Neuronal stem cell (in vitro differentiated cells): ENCODE measurements at regions not wholly inside any gene's neighbourhood (a gene's known extent, or its start where the extent isn't known, plus 50 kb on each side); places are given as distances from the start of the nearest gene placed in this dataset.

Source experiments
- DNase-seq: peaks from one replicate; pipeline ENCODE4 v3.0.0-alpha.2; 2013; ENCODE audit warnings: low spot score
- H2AFZ ChIP-seq: one replicate; pipeline ENCODE4 v1.6.1; 2013; ENCODE audit warnings: mild to moderate bottlenecking, low read length, inconsistent platforms
- H2AK5ac ChIP-seq: 2 replicates; pipeline ENCODE4 v1.6.1; 2013; ENCODE audit warnings: low read depth, mild to moderate bottlenecking, inconsistent platforms, low read length, moderate library complexity, mixed read lengths
- H2BK120ac ChIP-seq: 2 replicates; pipeline ENCODE4 v1.6.1; 2013; ENCODE audit warnings: low read depth, mild to moderate bottlenecking, inconsistent platforms, low read length, moderate library complexity, mixed read lengths
- H2BK12ac ChIP-seq: one replicate; pipeline ENCODE4 v1.6.1; 2013; ENCODE audit warnings: low read length, inconsistent platforms
- H2BK15ac ChIP-seq: 2 replicates; pipeline ENCODE4 v1.6.1; 2013; ENCODE audit warnings: mild to moderate bottlenecking, low read length, inconsistent platforms, mixed read lengths
- H2BK5ac ChIP-seq: one replicate; pipeline ENCODE4 v1.6.1; 2013; ENCODE audit warnings: inconsistent platforms, mild to moderate bottlenecking, low read length, moderate library complexity
- H3K14ac ChIP-seq: one replicate; pipeline ENCODE4 v1.6.1; 2013; ENCODE audit warnings: low read length, inconsistent platforms
- H3K18ac ChIP-seq: 2 replicates; pipeline ENCODE4 v1.6.1; 2013; ENCODE audit warnings: low read length, inconsistent platforms
- H3K23ac ChIP-seq: 2 replicates; pipeline ENCODE4 v1.6.1; 2013; ENCODE audit warnings: low read depth, mild to moderate bottlenecking, mixed read lengths, low read length, inconsistent platforms; ENCODE audit not compliant: poor library complexity
- H3K27ac ChIP-seq: replicated peaks from 3 replicates; pipeline ENCODE4 v1.5.1; 2013; ENCODE audit warnings: low read length, inconsistent platforms
- H3K27me3 ChIP-seq, 3 experiments: 2 replicates each; pipeline ENCODE4 v1.6.1; 2013; ENCODE audit warnings: low read length in 3 of 3, mild to moderate bottlenecking in 2 of 3, inconsistent platforms in 1 of 3, low read depth in 1 of 3, mixed read lengths in 1 of 3, moderate library complexity in 1 of 3; ENCODE audit not compliant: control insufficient read depth in 3 of 3, insufficient read depth in 3 of 3
- H3K36me3 ChIP-seq, 2 donors: replicated peaks in 1 of 2; 2 replicates each; pipeline ENCODE4 v1.6.1; 2013; ENCODE audit warnings: low read length in 2 of 2; ENCODE audit not compliant: control insufficient read depth in 2 of 2, insufficient read depth in 2 of 2
- H3K4ac ChIP-seq: 2 replicates; pipeline ENCODE4 v1.6.1; 2013; ENCODE audit warnings: inconsistent platforms, mild to moderate bottlenecking, low read length, moderate library complexity
- H3K4me1 ChIP-seq, 2 donors: 1 replicate in 1 of 2; 2 replicates in 1 of 2; pipeline ENCODE4 v1.6.1; 2013; ENCODE audit warnings: low read length in 2 of 2, low read depth in 1 of 2; ENCODE audit not compliant: control insufficient read depth in 2 of 2, insufficient read depth in 1 of 2
- H3K4me2 ChIP-seq: one replicate; pipeline ENCODE4 v1.6.1; 2013; ENCODE audit warnings: mild to moderate bottlenecking, low read length, inconsistent platforms; ENCODE audit not compliant: insufficient read depth, poor library complexity, severe bottlenecking
- H3K4me3 ChIP-seq, 2 donors: 2 replicates each; pipeline ENCODE4 v1.5.1; 2013; ENCODE audit warnings: low read length in 2 of 2, mild to moderate bottlenecking in 2 of 2, inconsistent platforms in 1 of 2, moderate library complexity in 1 of 2
- H3K79me1 ChIP-seq: one replicate; pipeline ENCODE4 v1.6.1; 2013; ENCODE audit warnings: low read depth, mild to moderate bottlenecking, inconsistent platforms, low read length, moderate library complexity
- H3K9ac ChIP-seq: one replicate; pipeline ENCODE4 v1.6.1; 2013; ENCODE audit warnings: mild to moderate bottlenecking, low read depth, low read length, inconsistent platforms; ENCODE audit not compliant: poor library complexity
- H3K9me3 ChIP-seq, 2 donors: replicated peaks in 1 of 2; 2 replicates each; pipeline versions ENCODE3 to v1.6.1; 2013; ENCODE audit warnings: low read length in 2 of 2, mild to moderate bottlenecking in 2 of 2, inconsistent platforms in 1 of 2, low read depth in 1 of 2, mixed read lengths in 1 of 2, moderate library complexity in 1 of 2; ENCODE audit not compliant: control insufficient read depth in 2 of 2, insufficient read depth in 1 of 2
- H4K8ac ChIP-seq: one replicate; pipeline ENCODE4 v1.6.1; 2013; ENCODE audit warnings: low read depth, mild to moderate bottlenecking, inconsistent platforms, low read length, moderate library complexity
- H4K91ac ChIP-seq: one replicate; pipeline ENCODE4 v1.6.1; 2013; ENCODE audit warnings: low read length, low read depth, mild to moderate bottlenecking, inconsistent platforms; ENCODE audit not compliant: poor library complexity
- WGBS, 2 donors: extraction: QIAGEN DNeasy Blood & Tissue Kit; methylation state at CpG; one replicate each; pipeline ENCODE4 v1.1.7; 2013; ENCODE audit warnings: missing lambda C conversion rate in 2 of 2, mixed read lengths in 1 of 2; ENCODE audit not compliant: insufficient read length in 2 of 2, insufficient replicate concordance in 1 of 2; ENCODE audit errors: extremely low coverage in 2 of 2; 5-methylcytosine and 5-hydroxymethylcytosine counted together

DNA sequence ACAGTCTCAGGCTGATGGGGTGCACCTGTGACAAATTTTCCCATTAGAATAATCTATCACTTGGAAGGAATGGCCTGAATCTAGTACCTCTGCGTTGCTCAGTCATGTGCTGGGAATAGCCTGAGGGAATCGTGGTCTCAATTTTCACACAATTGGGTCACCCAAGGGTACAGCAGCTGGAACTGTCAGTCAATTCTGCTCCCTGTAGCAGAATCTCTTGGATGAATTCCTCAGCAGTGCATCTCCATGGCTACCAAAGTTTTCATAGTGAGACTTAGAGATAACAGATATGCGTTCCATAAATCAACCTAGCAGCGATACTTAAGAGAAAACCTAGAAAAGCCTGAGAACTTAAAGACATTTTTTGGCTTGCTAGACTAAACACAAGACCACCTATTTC lies 288.7 kb upstream of the CTSO start:
- Histone ChIP-seq H4K91ac (no peak overlapping the region), H2BK15ac (no peak overlapping the region), H3K23ac (no peak overlapping the region), H4K8ac (no peak overlapping the region), H3K4me1 (no peaks in the 10 kb centered on the region), H3K27me3 (no peaks in the 10 kb centered on the region), H2AFZ (no peak overlapping the region), H3K27ac (no peak overlapping the region), H3K14ac (no peak overlapping the region), H3K18ac (no peak overlapping the region), H2BK12ac (no peak overlapping the region), H2BK5ac (no peak overlapping the region), H3K36me3 (no peaks in the 10 kb centered on the region), H3K9me3 (no peaks in the 10 kb centered on the region), H2BK120ac (no peak overlapping the region), H2AK5ac (no peak overlapping the region), H3K9ac (no peak overlapping the region), H3K79me1 (no peaks in the 10 kb centered on the region), H3K4me3 (no peak overlapping the region), H3K4ac (no peak overlapping the region), H3K4me2 (no peak overlapping the region)
- no CpG with 5 or more reads among the region's 4 CpGs for WGBS, 2 donors
- DNase-seq = no peak

DNA sequence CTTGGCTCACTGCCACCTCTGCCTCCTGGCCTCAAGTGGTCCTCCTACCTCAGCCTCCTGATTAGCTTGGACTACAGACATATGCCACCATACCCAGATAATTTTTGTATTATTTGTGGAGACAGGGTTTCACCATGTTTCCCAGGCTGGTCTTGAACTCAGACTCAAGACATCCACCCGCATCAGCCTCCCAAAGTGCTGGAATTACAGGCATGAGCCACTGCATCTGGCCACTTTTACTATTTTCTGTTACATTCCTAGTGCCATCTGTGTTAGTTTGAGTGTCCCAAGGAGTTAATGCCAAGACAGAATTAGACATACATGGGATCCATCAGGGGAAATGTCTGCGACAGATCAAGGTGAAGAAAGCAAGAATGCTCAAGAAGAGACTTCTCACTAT lies 288.2 kb upstream of the CTSO start:
- Histone ChIP-seq H3K4me2 (no peak overlapping the region), H4K8ac (no peak overlapping the region), H3K79me1 (no peaks in the 10 kb centered on the region), H3K9ac (no peak overlapping the region), H3K36me3 (no peaks in the 10 kb centered on the region), H3K27ac (no peak overlapping the region), H2BK120ac (no peak overlapping the region), H2BK5ac (no peak overlapping the region), H3K23ac (no peak overlapping the region), H2AK5ac (no peak overlapping the region), H2AFZ (no peak overlapping the region), H3K4ac (no peak overlapping the region), H2BK12ac (no peak overlapping the region), H3K18ac (no peak overlapping the region), H2BK15ac (no peak overlapping the region), H3K27me3 (no peaks in the 10 kb centered on the region), H3K9me3 (no peaks in the 10 kb centered on the region), H3K4me1 (no peaks in the 10 kb centered on the region), H3K4me3 (no peak overlapping the region), H3K14ac (no peak overlapping the region), H4K91ac (no peak overlapping the region)
- no peak for DNase-seq
- no CpG with 5 or more reads among the region's 2 CpGs for WGBS, 2 donors

GRCh38 chr4:156238171-156238570 lies 284.5 kb upstream of the CTSO start:
- no peak overlapping the region for H2BK5ac ChIP-seq
- no peak overlapping the region for H3K4ac ChIP-seq
- H3K14ac ChIP-seq = no peak overlapping the region
- no peaks in the 10 kb centered on the region for H3K9me3 ChIP-seq
- no peak overlapping the region for H4K91ac ChIP-seq
- no peaks in the 10 kb centered on the region for H3K36me3 ChIP-seq
- no peak overlapping the region for H3K9ac ChIP-seq
- no peaks in the 10 kb centered on the region for H3K27me3 ChIP-seq
- H2BK12ac ChIP-seq = no peak overlapping the region
- H3K18ac ChIP-seq = no peak overlapping the region
- H2BK15ac ChIP-seq = no peak overlapping the region
- DNase-seq = no peak
- H2AK5ac ChIP-seq = no peak overlapping the region
- no peaks in the 10 kb centered on the region for H3K79me1 ChIP-seq
- H3K4me3 ChIP-seq = no peak overlapping the region
- H2AFZ ChIP-seq = no peak overlapping the region
- no peak overlapping the region for H3K4me2 ChIP-seq
- H2BK120ac ChIP-seq = no peak overlapping the region
- H4K8ac ChIP-seq = no peak overlapping the region
- WGBS, 2 donors = no CpG with 5 or more reads among the region's 3 CpGs
- no peaks in the 10 kb centered on the region for H3K4me1 ChIP-seq
- no peak overlapping the region for H3K27ac ChIP-seq
- no peak overlapping the region for H3K23ac ChIP-seq

GRCh38 chr4:156237231-156237630 lies 283.6 kb upstream of the CTSO start:
- no peak overlapping the region for H3K4me2 ChIP-seq
- no peak overlapping the region for H3K23ac ChIP-seq
- no peak overlapping the region for H2BK120ac ChIP-seq
- H4K91ac ChIP-seq = no peak overlapping the region
- H3K9ac ChIP-seq = no peak overlapping the region
- no peak overlapping the region for H2BK12ac ChIP-seq
- no peak overlapping the region for H2BK5ac ChIP-seq
- no CpG with 5 or more reads among the region's 11 CpGs for WGBS, 2 donors
- DNase-seq = peak; percentile 4
- H3K9me3 ChIP-seq = no peaks in the 10 kb centered on the region
- no peak overlapping the region for H2BK15ac ChIP-seq
- no peak overlapping the region for H3K4me3 ChIP-seq
- no peaks in the 10 kb centered on the region for H3K36me3 ChIP-seq
- no peak overlapping the region for H3K14ac ChIP-seq
- no peak overlapping the region for H2AK5ac ChIP-seq
- H3K79me1 ChIP-seq = no peaks in the 10 kb centered on the region
- peak overlapping the region; percentile 19 for H2AFZ ChIP-seq
- no peaks in the 10 kb centered on the region for H3K27me3 ChIP-seq
- H4K8ac ChIP-seq = no peak overlapping the region
- no peak overlapping the region for H3K18ac ChIP-seq
- no peak overlapping the region for H3K4ac ChIP-seq
- no peaks in the 10 kb centered on the region for H3K4me1 ChIP-seq
- no peak overlapping the region for H3K27ac ChIP-seq
